GM04503 (cell line): ENCODE measurements at regions not wholly inside any gene's neighbourhood (a gene's known extent, or its start where the extent isn't known, plus 50 kb on each side); places are given as distances from the start of the nearest gene placed in this dataset.
"Not testable (repeated sequence)": the region's sequence is repeated elsewhere in the genome, so short reads cannot be mapped to it uniquely, and the experiment has no call there.

Experiments
- DNase-seq: peaks from one replicate; pipeline ENCODE4 v3.0.0-alpha.2; 2012; ENCODE audit warnings: low read depth

- DNase-seq: no peak
These were observed 169.6 kb downstream of the EVX1 start for GRCh38 chr7:27412164-27412563.

- DNase-seq: no peak
These were observed 175.9 kb downstream of the EVX1 start for GRCh38 chr7:27418541-27418940.

GRCh38 chr7:27419581-27420177 lies 177.1 kb downstream of the EVX1 start:
- DNase-seq: no peak

- no peak for DNase-seq
These were observed 178.1 kb downstream of the EVX1 start for GRCh38 chr7:27420702-27421101.

- no peak for DNase-seq
These were observed 180.7 kb downstream of the EVX1 start for GRCh38 chr7:27423290-27423689.

- no peak for DNase-seq
These were observed 181.2 kb downstream of the EVX1 start for GRCh38 chr7:27423821-27424220.

GRCh38 chr7:27424231-27424630 lies 181.6 kb downstream of the EVX1 start:
- no peak for DNase-seq

GRCh38 chr7:27424749-27425148 lies 182.1 kb downstream of the EVX1 start:
- no peak for DNase-seq

GRCh38 chr7:27427416-27427815 lies 184.8 kb downstream of the EVX1 start:
- DNase-seq: no peak

- DNase-seq: no peak
These were observed 187.5 kb downstream of the EVX1 start for GRCh38 chr7:27430105-27430504.

GRCh38 chr7:27431465-27431864 lies 188.9 kb downstream of the EVX1 start:
- DNase-seq: no peak

GRCh38 chr7:27433581-27433980 lies 191.0 kb downstream of the EVX1 start:
- no peak for DNase-seq

- no peak for DNase-seq
These were observed 192.3 kb downstream of the EVX1 start for GRCh38 chr7:27434756-27435400.

- DNase-seq: peak; percentile 27
These were observed 192.9 kb downstream of the EVX1 start for GRCh38 chr7:27435461-27435860.

- DNase-seq: no peak
These were observed 196.4 kb downstream of the EVX1 start for GRCh38 chr7:27438881-27439589.

- DNase-seq: peak; percentile 37
These were observed 199.9 kb downstream of the EVX1 start for GRCh38 chr7:27442455-27442854.

- not testable (repeated sequence) for DNase-seq
These were observed 206.4 kb downstream of the EVX1 start for GRCh38 chr7:27449046-27449445.

GRCh38 chr7:27453702-27454405 lies 208.8 kb downstream of the HIBADH start:
- DNase-seq: no peak

GRCh38 chr7:27457120-27457519 lies 205.6 kb downstream of the HIBADH start:
- not testable (repeated sequence) for DNase-seq

- not testable (repeated sequence) for DNase-seq
These were observed 204.8 kb downstream of the HIBADH start for GRCh38 chr7:27457603-27458565.

GRCh38 chr7:27459021-27459730 lies 203.5 kb downstream of the HIBADH start:
- peak; percentile 17 for DNase-seq
